ENCODE measurements at regions not wholly inside any gene's neighbourhood (a gene's known extent, or its start where the extent isn't known, plus 50 kb on each side); places are given as distances from the start of the nearest gene placed in this dataset.

DNA sequence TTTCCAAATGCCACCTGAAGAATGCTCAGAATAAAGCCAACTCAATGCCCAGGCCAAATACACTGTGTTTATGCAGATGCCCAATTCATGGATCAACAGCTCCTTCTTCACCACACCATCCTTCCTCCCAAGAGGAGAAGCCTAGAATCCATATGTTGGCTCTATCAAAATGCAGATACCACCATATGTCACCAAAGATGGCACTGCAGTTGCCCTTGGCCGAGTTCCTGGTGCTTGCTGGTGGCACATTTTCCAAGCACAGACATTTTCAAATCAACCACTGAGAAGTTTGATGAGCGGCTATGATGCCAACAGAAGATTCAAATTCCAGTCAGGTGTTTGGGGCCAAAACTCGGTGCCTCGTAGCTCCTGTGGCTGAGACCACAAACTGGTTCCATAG lies 430.3 kb downstream of the AJAP1 start:
- 79 to 92% (median 82%) methylated on average over 4 of the region's 4 CpGs for WGBS, 5 donors
- TF ChIP-seq CTCF (IDR thresholded peaks at IDR 0.05) (no peak), POLR2AphosphoS5 (IDR thresholded peaks at IDR 0.05) (no peak), POLR2A (IDR thresholded peaks at IDR 0.05) (no peak), EP300 (IDR thresholded peaks at IDR 0.05) (no peak)
- intact Hi-C loops (cut with DNase I; ENCODE audit: low total_unique reads): no loop called here
- Histone ChIP-seq H3K27ac (no peak overlapping the region), H3K36me3 (no peaks in the 10 kb centered on the region), H3K27me3 (peaks cover 0 to 9% (median 0%) of the 10 kb centered on the region in 3 donors), H3K9me3 (peaks cover 0 to 6% (median 0%) of the 10 kb centered on the region in 4 donors), H3K4me3 (no peak overlapping the region), H3K4me1 (no peaks in the 10 kb centered on the region)
- DNase-seq: no peak

DNA sequence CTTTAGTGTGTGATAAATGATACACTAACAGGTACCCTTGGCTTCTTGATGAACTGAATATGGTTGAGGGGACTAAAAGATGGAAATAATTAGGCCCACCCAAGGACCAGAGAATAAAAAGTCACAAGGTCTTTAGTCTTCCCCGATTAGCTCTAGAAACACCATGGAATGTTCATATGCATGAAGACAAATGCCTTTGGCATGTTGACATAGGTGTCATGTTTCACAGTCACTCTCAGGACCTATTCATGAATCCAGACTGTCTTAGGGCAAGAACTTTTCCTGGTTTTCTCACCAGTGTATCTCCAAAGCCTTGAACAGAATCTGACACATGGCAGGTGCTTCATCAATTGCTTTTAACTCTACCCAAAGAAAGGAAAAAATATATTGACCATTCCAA lies 412.8 kb downstream of the AJAP1 start:
- 0 to 20% (median 10%) methylated on average over 1 of the region's 1 CpG for WGBS, 5 donors
- TF ChIP-seq POLR2AphosphoS5 (IDR thresholded peaks at IDR 0.05) (no peak), EP300 (IDR thresholded peaks at IDR 0.05) (no peak), CTCF (IDR thresholded peaks at IDR 0.05) (no peak), POLR2A (IDR thresholded peaks at IDR 0.05) (no peak)
- no peak overlapping the region for H3K27ac ChIP-seq
- H3K36me3 ChIP-seq: no peaks in the 10 kb centered on the region
- H3K4me1 ChIP-seq: no peaks in the 10 kb centered on the region
- H3K9me3 ChIP-seq: peaks cover 0 to 5% (median under 1%) of the 10 kb centered on the region in 4 donors
- intact Hi-C loops (cut with DNase I; ENCODE audit: low total_unique reads): no loop called here
- no peak for DNase-seq
- H3K4me3 ChIP-seq: no peak overlapping the region
- H3K27me3 ChIP-seq: peaks cover 0 to 5% (median 0%) of the 10 kb centered on the region in 3 donors

GRCh38 chr1:5053744-5054143 lies 399.3 kb downstream of the AJAP1 start:
- intact Hi-C loops (cut with DNase I; ENCODE audit: low total_unique reads): no loop called here
- TF ChIP-seq CTCF (IDR thresholded peaks at IDR 0.05) (no peak), POLR2AphosphoS5 (IDR thresholded peaks at IDR 0.05) (no peak), POLR2A (IDR thresholded peaks at IDR 0.05) (no peak), EP300 (IDR thresholded peaks at IDR 0.05) (no peak)
- H3K4me1 ChIP-seq: no peaks in the 10 kb centered on the region
- H3K9me3 ChIP-seq: peaks cover 0 to 21% (median 14%) of the 10 kb centered on the region in 4 donors
- H3K36me3 ChIP-seq: no peaks in the 10 kb centered on the region
- H3K27me3 ChIP-seq: peaks cover 0 to 4% (median 0%) of the 10 kb centered on the region in 3 donors
- no peak overlapping the region for H3K27ac ChIP-seq
- 32 to 43% (median 40%) methylated on average over 3 of the region's 3 CpGs for whole genome bisulfite sequencing, 5 donors
- no peak overlapping the region for H3K4me3 ChIP-seq
- no peak for DNase-seq

- 60 to 81% (median 75%) methylated on average over 2 of the region's 2 CpGs for WGBS, 5 donors
- Histone ChIP-seq H3K27me3 (peaks cover 0 to 11% (median 0%) of the 10 kb centered on the region in 3 donors), H3K9me3 (peaks cover 0 to 4% (median 0%) of the 10 kb centered on the region in 4 donors), H3K36me3 (no peaks in the 10 kb centered on the region), H3K4me1 (no peaks in the 10 kb centered on the region), H3K4me3 (no peak overlapping the region), H3K27ac (no peak overlapping the region)
- intact Hi-C loops (cut with DNase I; ENCODE audit: low total_unique reads): no loop called here
- DNase-seq: no peak
- no peak for TF ChIP-seq EP300 (IDR thresholded peaks at IDR 0.05)
- no peak for TF ChIP-seq CTCF (IDR thresholded peaks at IDR 0.05)
- no peak for TF ChIP-seq POLR2AphosphoS5 (IDR thresholded peaks at IDR 0.05)
- no peak for TF ChIP-seq POLR2A (IDR thresholded peaks at IDR 0.05)
These were observed 374.7 kb downstream of the AJAP1 start for GRCh38 chr1:5029136-5029535.
